ENCODE measurements at regions not wholly inside any gene's neighbourhood (a gene's known extent, or its start where the extent isn't known, plus 50 kb on each side); places are given as distances from the start of the nearest gene placed in this dataset.

GRCh38 chr15:35698331-35698730 is 152.4 kb upstream of the DPH6 start:
- no peak for TF ChIP-seq TAF1 (IDR thresholded peaks at IDR 0.05; ENCODE audit: borderline replicate concordance, insufficient read depth, low read length)
- TF ChIP-seq SIN3A (IDR thresholded peaks at IDR 0.05; ENCODE audit: borderline replicate concordance, insufficient read depth, low read length): no peak
- TF ChIP-seq FOXP2 (optimal IDR thresholded peaks at IDR 0.05; ENCODE audit: borderline replicate concordance, extremely low read depth, extremely low read length, insufficient read depth): no peak
- TF ChIP-seq POLR2AphosphoS5 (IDR thresholded peaks at IDR 0.05; ENCODE audit: low read depth, low read length): no peak
